ENCODE measurements at regions not wholly inside any gene's neighbourhood (a gene's known extent, or its start where the extent isn't known, plus 50 kb on each side); places are given as distances from the start of the nearest gene placed in this dataset.

DNA sequence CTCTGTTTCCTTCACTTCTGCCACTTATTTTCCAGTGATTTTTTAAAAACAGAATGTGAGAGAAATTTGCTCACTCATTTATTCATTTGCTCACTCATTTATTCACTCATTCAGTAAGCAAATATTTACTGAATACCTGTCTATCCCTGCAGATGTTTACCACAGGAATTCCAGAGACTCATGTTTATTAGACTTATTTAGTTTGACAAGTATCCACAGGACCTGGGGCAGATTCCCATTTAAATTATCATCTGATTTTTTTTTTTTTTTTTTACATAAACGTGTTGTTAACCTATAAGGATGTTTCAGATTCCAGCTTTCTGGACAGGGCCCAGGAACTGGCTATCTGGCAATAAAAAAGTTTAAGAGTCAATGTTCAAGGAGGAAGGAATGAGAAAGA, 175.1 kb upstream of the ERBB4 start:
- Histone ChIP-seq H3K27me3 (ENCODE audit: insufficient read depth, poor library complexity, severe bottlenecking) (no peaks in the 10 kb centered on the region), H3K9me3 (ENCODE audit: severe bottlenecking) (no peaks in the 10 kb centered on the region), H3K36me3 (ENCODE audit: low read depth) (no peaks in the 10 kb centered on the region), H3K27ac (ENCODE audit: poor library complexity, severe bottlenecking) (peak overlapping the region; percentile 66), H3K4me3 (ENCODE audit: severe bottlenecking) (no peak overlapping the region), H3K4me1 (ENCODE audit: insufficient read depth, poor library complexity, severe bottlenecking) (peaks cover 16% of the 10 kb centered on the region)
- TF ChIP-seq, protein P1, sequence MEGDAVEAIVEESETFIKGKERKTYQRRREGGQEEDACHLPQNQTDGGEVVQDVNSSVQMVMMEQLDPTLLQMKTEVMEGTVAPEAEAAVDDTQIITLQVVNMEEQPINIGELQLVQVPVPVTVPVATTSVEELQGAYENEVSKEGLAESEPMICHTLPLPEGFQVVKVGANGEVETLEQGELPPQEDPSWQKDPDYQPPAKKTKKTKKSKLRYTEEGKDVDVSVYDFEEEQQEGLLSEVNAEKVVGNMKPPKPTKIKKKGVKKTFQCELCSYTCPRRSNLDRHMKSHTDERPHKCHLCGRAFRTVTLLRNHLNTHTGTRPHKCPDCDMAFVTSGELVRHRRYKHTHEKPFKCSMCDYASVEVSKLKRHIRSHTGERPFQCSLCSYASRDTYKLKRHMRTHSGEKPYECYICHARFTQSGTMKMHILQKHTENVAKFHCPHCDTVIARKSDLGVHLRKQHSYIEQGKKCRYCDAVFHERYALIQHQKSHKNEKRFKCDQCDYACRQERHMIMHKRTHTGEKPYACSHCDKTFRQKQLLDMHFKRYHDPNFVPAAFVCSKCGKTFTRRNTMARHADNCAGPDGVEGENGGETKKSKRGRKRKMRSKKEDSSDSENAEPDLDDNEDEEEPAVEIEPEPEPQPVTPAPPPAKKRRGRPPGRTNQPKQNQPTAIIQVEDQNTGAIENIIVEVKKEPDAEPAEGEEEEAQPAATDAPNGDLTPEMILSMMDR (IDR thresholded peaks at IDR 0.05; ENCODE audit: poor library complexity, severe bottlenecking): no peak
- ATAC-seq (ENCODE audit: low read depth): no peak
- no peak for DNase-seq (ENCODE audit: low spot score)

DNA sequence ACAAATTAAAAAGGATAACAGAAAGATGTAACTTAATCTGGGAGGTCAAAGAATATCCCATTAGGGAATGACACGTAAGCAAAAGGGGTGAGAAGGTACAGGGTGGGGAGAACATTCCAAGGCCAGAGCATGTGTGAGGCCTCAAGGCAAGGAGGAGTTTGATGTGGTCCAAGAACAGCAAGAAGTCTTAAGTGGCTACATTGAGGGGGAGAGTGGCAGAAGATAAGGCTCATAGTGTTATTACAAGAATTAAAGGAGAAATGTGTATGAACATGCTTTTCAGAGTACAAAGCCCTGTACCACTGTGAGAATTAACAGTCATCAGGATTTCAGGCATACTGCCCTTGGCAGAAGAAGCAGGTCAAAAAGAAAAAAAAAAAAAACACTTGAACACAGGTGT, 174.4 kb upstream of the ERBB4 start:
- TF ChIP-seq, protein P1 (IDR thresholded peaks at IDR 0.05; ENCODE audit: poor library complexity, severe bottlenecking): no peak
- Histone ChIP-seq H3K36me3 (ENCODE audit: low read depth) (no peaks in the 10 kb centered on the region), H3K27ac (ENCODE audit: poor library complexity, severe bottlenecking) (peak overlapping the region; percentile 66)

DNA sequence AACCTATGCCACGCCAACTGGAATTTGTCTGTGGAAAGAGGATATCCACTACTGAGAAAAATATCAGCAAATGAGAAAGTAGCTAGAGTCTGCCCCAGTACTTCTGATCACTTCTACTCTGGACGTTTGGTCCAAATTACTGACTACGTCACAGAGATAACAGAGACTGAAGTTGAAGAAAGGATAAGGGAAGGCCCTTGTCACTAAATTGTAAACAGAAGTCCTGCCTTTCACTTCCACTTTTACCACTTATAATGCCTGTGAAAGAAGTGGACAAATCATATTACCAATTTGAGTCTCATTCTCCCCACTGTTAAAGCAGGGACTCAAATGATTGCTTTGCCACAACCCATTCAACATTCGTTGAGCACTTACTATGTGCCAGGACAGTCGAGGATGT, 173.9 kb upstream of the ERBB4 start:
- H3K4me1 ChIP-seq (ENCODE audit: insufficient read depth, poor library complexity, severe bottlenecking): peaks cover 16% of the 10 kb centered on the region
- no peak overlapping the region for H3K4me3 ChIP-seq (ENCODE audit: severe bottlenecking)
- no peaks in the 10 kb centered on the region for H3K9me3 ChIP-seq (ENCODE audit: severe bottlenecking)
- no peak for ATAC-seq (ENCODE audit: low read depth)
- no peaks in the 10 kb centered on the region for H3K27me3 ChIP-seq (ENCODE audit: insufficient read depth, poor library complexity, severe bottlenecking)
- DNase-seq (ENCODE audit: low spot score): no peak
- H3K27ac ChIP-seq (ENCODE audit: poor library complexity, severe bottlenecking): peak overlapping the region; percentile 66
- no peaks in the 10 kb centered on the region for H3K36me3 ChIP-seq (ENCODE audit: low read depth)
- TF ChIP-seq, protein P1 (IDR thresholded peaks at IDR 0.05; ENCODE audit: poor library complexity, severe bottlenecking): no peak

More for the DNA sequence above, 174.4 kb upstream of the ERBB4 start:
- Histone ChIP-seq H3K4me3 (ENCODE audit: severe bottlenecking) (no peak overlapping the region), H3K4me1 (ENCODE audit: insufficient read depth, poor library complexity, severe bottlenecking) (peaks cover 16% of the 10 kb centered on the region), H3K27me3 (ENCODE audit: insufficient read depth, poor library complexity, severe bottlenecking) (no peaks in the 10 kb centered on the region), H3K9me3 (ENCODE audit: severe bottlenecking) (no peaks in the 10 kb centered on the region)
- DNase-seq (ENCODE audit: low spot score) (no peak), ATAC-seq (ENCODE audit: low read depth) (peak; percentile 54)

DNA sequence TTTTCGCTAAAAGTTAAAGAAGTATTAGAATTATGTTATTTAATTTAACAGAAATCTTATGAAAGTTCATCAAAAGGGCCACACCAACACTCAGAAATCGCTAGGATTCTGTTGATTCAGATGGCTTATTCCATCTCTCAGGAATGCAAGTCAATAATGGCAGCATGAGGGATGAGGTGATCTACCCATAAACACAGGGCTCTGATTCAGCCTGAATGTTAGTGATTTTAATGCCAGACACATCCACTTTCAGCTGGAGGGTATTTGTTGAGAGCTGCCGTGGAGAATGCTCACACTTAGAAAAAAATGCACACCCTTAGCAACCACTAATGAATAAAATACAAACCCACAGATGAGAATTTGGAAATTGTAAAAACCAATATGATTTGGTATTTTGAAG, 173.3 kb upstream of the ERBB4 start:
- H3K36me3 ChIP-seq (ENCODE audit: low read depth): no peaks in the 10 kb centered on the region
- peak; percentile 94 for ATAC-seq (ENCODE audit: low read depth)
- DNase-seq (ENCODE audit: low spot score): no peak
- TF ChIP-seq, protein P1 (IDR thresholded peaks at IDR 0.05; ENCODE audit: poor library complexity, severe bottlenecking): no peak
- H3K4me3 ChIP-seq (ENCODE audit: severe bottlenecking): no peak overlapping the region
- peak overlapping the region; percentile 66 for H3K27ac ChIP-seq (ENCODE audit: poor library complexity, severe bottlenecking)
- H3K4me1 ChIP-seq (ENCODE audit: insufficient read depth, poor library complexity, severe bottlenecking): peaks cover 16% of the 10 kb centered on the region
- H3K27me3 ChIP-seq (ENCODE audit: insufficient read depth, poor library complexity, severe bottlenecking): no peaks in the 10 kb centered on the region
- no peaks in the 10 kb centered on the region for H3K9me3 ChIP-seq (ENCODE audit: severe bottlenecking)

DNA sequence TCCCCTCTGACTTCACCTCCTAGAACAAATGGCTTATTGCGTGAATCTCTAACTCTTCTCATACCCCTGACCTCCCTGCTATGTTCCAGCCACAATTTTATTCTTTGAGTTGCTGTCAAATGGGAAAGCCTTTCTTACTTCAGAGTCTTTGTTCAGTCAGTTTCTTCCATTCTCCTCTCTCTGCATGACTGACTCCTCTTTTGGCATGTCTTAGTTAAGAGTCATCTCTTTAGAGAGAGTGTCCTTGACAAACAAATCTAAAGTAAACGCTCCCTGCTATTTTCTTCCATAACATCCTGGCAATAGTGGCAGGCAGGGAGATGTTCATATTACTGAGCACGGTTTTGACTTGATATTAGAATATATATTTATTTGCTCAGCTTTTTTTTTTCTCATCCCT, 170.7 kb upstream of the ERBB4 start:
- Histone ChIP-seq H3K9me3 (ENCODE audit: severe bottlenecking) (no peaks in the 10 kb centered on the region), H3K4me3 (ENCODE audit: severe bottlenecking) (no peak overlapping the region), H3K4me1 (ENCODE audit: insufficient read depth, poor library complexity, severe bottlenecking) (peaks cover 16% of the 10 kb centered on the region), H3K27ac (ENCODE audit: poor library complexity, severe bottlenecking) (no peak overlapping the region), H3K36me3 (ENCODE audit: low read depth) (no peaks in the 10 kb centered on the region), H3K27me3 (ENCODE audit: insufficient read depth, poor library complexity, severe bottlenecking) (no peaks in the 10 kb centered on the region)
- DNase-seq (ENCODE audit: low spot score): no peak
- TF ChIP-seq, protein P1 (IDR thresholded peaks at IDR 0.05; ENCODE audit: poor library complexity, severe bottlenecking): no peak
- no peak for ATAC-seq (ENCODE audit: low read depth)
